Stimulated activated CD4-positive, alpha-beta T cell treated with anti-CD3 and anti-CD28 coated beads, TNF-alpha, amount 100 ng/mL, for 48 hours (primary cell): ENCODE measurements at regions not wholly inside any gene's neighbourhood (a gene's known extent, or its start where the extent isn't known, plus 50 kb on each side); places are given as distances from the start of the nearest gene placed in this dataset.

Source experiments
- DNase-seq, 3 donors: peaks; one replicate each; pipeline ENCODE4 v3.0.0-alpha.2; 2020; ENCODE audit warnings: low read depth in 3 of 3

DNA sequence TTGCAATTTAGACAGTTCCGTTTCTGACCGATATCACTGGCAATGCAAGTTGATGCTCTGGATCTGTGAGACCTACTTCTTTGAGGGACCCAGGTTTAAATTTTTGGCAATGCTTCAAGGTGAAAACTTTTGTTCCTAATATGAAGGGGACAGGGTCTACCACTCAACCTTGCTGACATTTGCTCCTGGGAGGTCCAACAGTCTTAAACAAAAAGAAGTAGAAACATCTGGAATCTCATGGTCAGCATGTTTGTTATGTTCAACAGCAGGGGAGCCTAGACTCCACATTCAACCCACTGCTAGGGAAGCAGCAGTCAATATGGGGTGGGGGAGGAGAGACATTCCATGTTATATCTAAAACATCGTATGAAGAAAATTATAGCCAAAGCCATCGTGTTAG lies 196.4 kb downstream of the SIM1 start:
- DNase-seq = no peak

GRCh38 chr6:100267721-100268123 lies 197.0 kb downstream of the SIM1 start:
- no peak for DNase-seq

GRCh38 chr6:100266494-100267401 lies 198.0 kb downstream of the SIM1 start:
- DNase-seq = no peak

GRCh38 chr6:100262086-100262485 lies 202.6 kb downstream of the SIM1 start:
- DNase-seq = no peak

- DNase-seq = no peak
Measured at GRCh38 chr6:100261486-100261885, 203.2 kb downstream of the SIM1 start.

GRCh38 chr6:100260584-100260983 lies 204.1 kb downstream of the SIM1 start:
- no peak for DNase-seq

GRCh38 chr6:100259865-100260264 lies 204.9 kb downstream of the SIM1 start:
- DNase-seq = no peak

GRCh38 chr6:100258752-100259151 lies 206.0 kb downstream of the SIM1 start:
- DNase-seq = no peak

GRCh38 chr6:100257793-100258395 lies 206.8 kb downstream of the SIM1 start:
- no peak for DNase-seq

DNA sequence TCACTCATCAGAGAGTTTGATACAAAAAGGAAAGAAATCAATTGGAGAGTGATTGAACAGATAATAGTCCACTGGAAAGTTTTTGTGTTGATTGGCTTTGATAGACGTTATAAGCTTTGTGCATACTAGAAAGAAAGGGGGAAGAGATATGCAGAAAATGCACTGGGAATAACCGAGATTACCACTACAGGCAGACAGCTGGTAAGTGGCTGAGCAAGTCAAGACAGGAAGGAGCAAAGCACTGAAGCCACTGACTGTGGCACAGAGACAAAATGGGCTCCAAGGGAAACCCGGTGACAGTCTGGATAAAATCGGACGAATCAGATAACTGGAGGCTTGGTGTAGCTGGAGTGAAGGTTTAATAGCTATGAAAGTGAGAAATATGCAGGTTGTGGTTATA lies 209.0 kb downstream of the SIM1 start:
- no peak for DNase-seq

- no peak for DNase-seq
Measured at GRCh38 chr6:100247123-100247522, 217.6 kb downstream of the SIM1 start.

- DNase-seq = no peak
Measured at GRCh38 chr6:100246206-100246605, 218.5 kb downstream of the SIM1 start.

- DNase-seq = no peak
Measured at GRCh38 chr6:100240798-100241197, 223.9 kb downstream of the SIM1 start.

DNA sequence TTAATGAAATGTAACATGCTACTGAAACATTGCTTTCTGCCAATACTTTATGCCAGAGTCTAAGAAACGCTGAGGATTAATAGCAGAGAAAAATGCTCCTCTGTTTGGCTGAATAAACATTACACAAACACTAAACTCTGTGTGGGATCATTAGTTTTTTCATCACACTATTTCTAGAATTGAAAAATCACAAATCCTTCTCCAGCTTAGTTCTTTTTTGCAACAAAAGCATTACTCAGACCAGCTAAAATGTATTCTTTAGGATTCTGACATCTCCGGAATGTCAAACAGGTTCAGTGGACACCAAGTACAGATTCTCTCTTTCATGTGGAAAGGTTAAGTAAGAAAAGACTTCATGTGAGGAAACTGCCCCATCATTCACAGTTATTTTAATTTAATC lies 226.9 kb downstream of the SIM1 start:
- DNase-seq = no peak

- no peak for DNase-seq
Measured at GRCh38 chr6:100236389-100236788, 228.3 kb downstream of the SIM1 start.

- DNase-seq = no peak
Measured at GRCh38 chr6:100235631-100236030, 229.1 kb downstream of the SIM1 start.

DNA sequence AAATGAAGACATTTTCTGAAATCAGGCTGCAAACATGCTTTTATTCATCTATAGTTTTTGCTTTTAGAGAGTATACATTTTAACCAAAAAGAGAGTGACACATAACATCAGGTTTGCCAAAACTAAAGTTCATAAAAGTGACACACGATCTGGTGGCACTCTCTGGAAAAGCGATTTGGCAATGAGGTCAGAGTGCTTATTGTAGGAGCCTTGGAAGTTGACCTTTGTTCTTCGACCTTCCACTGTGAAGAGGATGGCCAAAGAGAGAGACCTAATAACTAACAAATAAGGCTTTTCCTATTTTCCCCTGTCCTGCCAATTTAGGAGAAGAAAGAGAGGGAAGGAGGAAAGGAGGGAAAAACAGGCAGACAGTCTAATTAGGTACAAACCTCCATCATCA lies 230.1 kb downstream of the SIM1 start:
- no peak for DNase-seq

GRCh38 chr6:100232781-100233573 lies 231.7 kb downstream of the SIM1 start:
- DNase-seq = no peak

- DNase-seq = no peak
Measured at GRCh38 chr6:100230953-100231316, 233.8 kb downstream of the SIM1 start.

GRCh38 chr6:100230115-100230952 lies 234.4 kb downstream of the SIM1 start:
- no peak for DNase-seq

DNA sequence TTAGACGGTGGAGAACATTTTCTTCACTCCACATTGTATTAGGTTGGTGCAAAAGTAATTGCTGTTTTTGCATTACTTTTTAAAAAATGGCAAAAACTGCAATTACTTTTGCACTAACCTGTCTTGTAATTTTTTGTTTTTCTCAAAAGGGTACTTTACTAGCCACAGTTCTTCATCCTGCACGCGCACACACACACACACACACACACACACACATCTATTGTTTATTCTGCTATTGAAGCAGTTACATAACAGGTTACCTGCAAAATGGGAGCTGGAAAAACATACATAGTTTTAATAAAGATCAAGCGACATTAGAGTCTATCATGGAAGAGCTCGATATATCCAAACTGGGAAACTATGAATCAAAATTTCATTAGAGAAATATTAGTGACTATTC lies 235.2 kb downstream of the SIM1 start:
- no peak for DNase-seq
